ENCODE measurements at regions not wholly inside any gene's neighbourhood (a gene's known extent, or its start where the extent isn't known, plus 50 kb on each side); places are given as distances from the start of the nearest gene placed in this dataset.
"Not testable (repeated sequence)": the region's sequence is repeated elsewhere in the genome, so short reads cannot be mapped to it uniquely, and the experiment has no call there.

DNA sequence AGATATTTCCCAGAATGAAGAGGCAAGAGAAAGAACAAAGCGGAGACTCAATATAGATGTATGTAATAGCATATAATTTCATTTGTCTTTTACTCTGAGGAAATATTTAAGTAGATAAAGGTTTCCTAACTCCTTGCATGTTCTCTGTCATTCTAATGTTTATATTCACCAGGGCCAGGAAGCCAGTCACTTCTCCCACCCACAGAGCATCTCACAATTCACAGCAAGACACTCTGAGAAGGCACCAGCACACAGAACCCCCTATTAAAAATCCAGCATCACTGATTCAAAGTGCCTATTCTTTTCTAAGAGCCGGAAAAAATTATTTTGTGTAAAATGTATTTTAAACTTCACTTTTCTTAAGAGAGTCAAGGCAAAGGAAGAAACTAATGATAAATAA is 927.1 kb downstream of the C4orf33 start:
- DNase-seq (ENCODE audit: low spot score) = no peak

DNA sequence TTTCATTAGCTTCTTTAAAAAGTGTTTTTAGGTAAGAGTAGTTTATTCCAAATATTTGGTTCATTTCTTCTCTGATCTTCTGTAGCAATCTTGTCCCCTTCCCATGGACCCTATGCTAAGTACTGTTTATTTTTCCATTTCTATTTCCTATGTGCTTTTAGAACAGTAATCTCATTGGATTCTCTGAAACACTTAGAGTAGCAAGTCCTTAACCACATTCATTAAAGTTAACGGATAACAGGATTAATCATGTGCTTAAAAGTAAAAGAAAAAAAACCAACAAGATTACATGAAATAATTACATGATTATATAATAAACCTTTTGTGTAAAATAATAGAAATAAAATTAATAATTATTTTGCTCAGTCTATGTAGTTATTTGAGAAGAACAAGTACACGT is 929.7 kb downstream of the C4orf33 start:
- DNase-seq (ENCODE audit: low spot score) = no peak
- TF ChIP-seq CTCF (IDR thresholded peaks at IDR 0.05; ENCODE audit: extremely low read depth, missing control alignments) = no peak

More for the DNA sequence above, 927.1 kb downstream of the C4orf33 start:
- no peak for TF ChIP-seq CTCF (IDR thresholded peaks at IDR 0.05; ENCODE audit: extremely low read depth, missing control alignments)

DNA sequence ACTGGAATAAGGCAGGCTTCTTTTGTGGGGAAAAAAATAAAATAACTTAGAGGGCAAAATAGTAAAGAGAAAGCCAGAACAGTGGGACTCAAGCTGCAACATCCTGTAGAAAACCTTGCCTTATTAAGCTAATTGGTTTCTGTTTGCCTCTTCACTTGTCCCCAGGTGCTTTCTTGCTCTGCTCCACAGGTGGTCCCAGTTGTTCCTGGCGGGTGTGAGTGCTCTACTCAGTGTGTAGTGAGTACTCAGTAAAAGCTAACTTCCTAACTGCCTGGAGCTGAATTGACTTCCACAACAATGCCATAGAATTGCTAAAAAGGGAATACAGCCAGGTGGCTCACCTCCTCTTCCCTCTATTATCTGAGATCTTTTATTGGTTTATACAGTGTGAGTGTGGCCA is 930.2 kb downstream of the C4orf33 start:
- no peak for DNase-seq (ENCODE audit: low spot score)
- TF ChIP-seq CTCF (IDR thresholded peaks at IDR 0.05; ENCODE audit: extremely low read depth, missing control alignments) = no peak

DNA sequence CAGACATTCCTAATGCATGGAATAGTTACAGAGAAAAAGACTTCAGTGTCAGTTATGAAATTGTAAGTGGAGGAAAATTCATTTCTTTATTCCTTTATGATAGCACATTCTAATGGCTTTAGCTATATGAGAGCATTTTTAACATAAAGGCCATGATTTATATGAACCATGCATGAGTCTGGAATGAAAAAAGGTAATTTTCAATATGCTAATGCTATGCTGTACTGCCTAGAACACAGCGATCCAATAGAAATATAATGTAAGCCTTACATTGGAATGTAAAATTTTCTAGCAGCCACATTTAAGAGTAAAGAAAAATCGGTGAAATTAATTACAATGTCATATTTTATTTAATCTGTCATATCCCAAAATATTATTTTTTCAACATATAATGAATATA is 932.0 kb downstream of the C4orf33 start:
- DNase-seq (ENCODE audit: low spot score) = no peak
- TF ChIP-seq CTCF (IDR thresholded peaks at IDR 0.05; ENCODE audit: extremely low read depth, missing control alignments) = no peak

- no peak for DNase-seq (ENCODE audit: low spot score)
- TF ChIP-seq CTCF (IDR thresholded peaks at IDR 0.05; ENCODE audit: extremely low read depth, missing control alignments) = no peak
These were observed 932.6 kb downstream of the C4orf33 start for GRCh38 chr4:130028552-130028951.

GRCh38 chr4:130029442-130029841 is 933.5 kb downstream of the C4orf33 start:
- no peak for DNase-seq (ENCODE audit: low spot score)
- no peak for TF ChIP-seq CTCF (IDR thresholded peaks at IDR 0.05; ENCODE audit: extremely low read depth, missing control alignments)

GRCh38 chr4:130031858-130032257 is 935.9 kb downstream of the C4orf33 start:
- TF ChIP-seq CTCF (IDR thresholded peaks at IDR 0.05; ENCODE audit: extremely low read depth, missing control alignments) = no peak
- no peak for DNase-seq (ENCODE audit: low spot score)

DNA sequence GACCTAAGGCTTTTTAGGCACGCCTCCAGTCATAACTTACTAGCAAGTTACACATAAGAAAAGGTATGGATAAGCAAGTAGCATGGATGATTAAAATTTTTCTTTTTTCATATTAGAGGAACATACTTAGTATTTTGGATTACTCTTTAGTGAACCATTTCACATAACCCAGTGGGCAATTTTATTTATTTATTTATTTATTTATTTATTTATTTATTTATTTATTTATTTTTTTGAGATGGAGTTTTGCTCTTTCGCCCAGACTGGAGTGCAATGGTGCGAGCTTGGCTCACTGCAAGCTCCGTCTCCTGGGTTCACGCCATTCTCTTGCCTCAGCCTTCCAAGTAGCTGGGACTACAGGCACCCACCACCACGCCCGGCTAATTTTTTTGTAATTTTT is 937.7 kb downstream of the C4orf33 start:
- DNase-seq (ENCODE audit: low spot score) = not testable (repeated sequence)

Data from GM20000 (cell line).